ENCODE measurements at regions not wholly inside any gene's neighbourhood (a gene's known extent, or its start where the extent isn't known, plus 50 kb on each side); places are given as distances from the start of the nearest gene placed in this dataset.
A peak's percentile ranks its signal among the peaks of the same experiment; 100 is the strongest.
"Not testable (repeated sequence)": the region's sequence is repeated elsewhere in the genome, so short reads cannot be mapped to it uniquely, and the experiment has no call there.

- H3K9me3 ChIP-seq; DNase-seq; H3K36me3 ChIP-seq; ATAC-seq; intact Hi-C loops (cut with DNase I; ENCODE audit: low total_unique reads); H3K4me3 ChIP-seq; H3K27me3 ChIP-seq; in situ Hi-C loops (cut with MboI; ENCODE audit: low sequenced_read_pairs in 4 of 4); H3K4me1 ChIP-seq; H3K27ac ChIP-seq: not testable (repeated sequence)
Measured at GRCh38 chr6:57708061-57708460, 390.6 kb downstream of the PRIM2 start.

GRCh38 chr6:57722546-57722945, 405.1 kb downstream of the PRIM2 start:
- in situ Hi-C loops (cut with MboI; ENCODE audit: low sequenced_read_pairs in 4 of 4); intact Hi-C loops (cut with DNase I; ENCODE audit: low total_unique reads): not testable (repeated sequence)

GRCh38 chr6:57723815-57724401, 406.5 kb downstream of the PRIM2 start:
- intact Hi-C loops (cut with DNase I; ENCODE audit: low total_unique reads); ATAC-seq; H3K36me3 ChIP-seq; DNase-seq; H3K27me3 ChIP-seq; H3K27ac ChIP-seq; H3K4me1 ChIP-seq; in situ Hi-C loops (cut with MboI; ENCODE audit: low sequenced_read_pairs in 4 of 4); H3K9me3 ChIP-seq; H3K4me3 ChIP-seq: not testable (repeated sequence)

More at GRCh38 chr6:57722546-57722945, 405.1 kb downstream of the PRIM2 start:
- not testable (repeated sequence) for ATAC-seq, H3K9me3 ChIP-seq, DNase-seq, H3K36me3 ChIP-seq, H3K27ac ChIP-seq, H3K4me3 ChIP-seq, H3K27me3 ChIP-seq, H3K4me1 ChIP-seq

GRCh38 chr6:57729407-57729806, 412.0 kb downstream of the PRIM2 start:
- intact Hi-C loops (cut with DNase I; ENCODE audit: low total_unique reads); ATAC-seq; H3K36me3 ChIP-seq; H3K27me3 ChIP-seq; H3K4me3 ChIP-seq; in situ Hi-C loops (cut with MboI; ENCODE audit: low sequenced_read_pairs in 4 of 4); H3K27ac ChIP-seq; H3K9me3 ChIP-seq; DNase-seq; H3K4me1 ChIP-seq: not testable (repeated sequence)

GRCh38 chr6:57730726-57731125, 413.3 kb downstream of the PRIM2 start:
- H3K4me3 ChIP-seq; in situ Hi-C loops (cut with MboI; ENCODE audit: low sequenced_read_pairs in 4 of 4); H3K36me3 ChIP-seq; intact Hi-C loops (cut with DNase I; ENCODE audit: low total_unique reads); H3K27me3 ChIP-seq; DNase-seq; H3K9me3 ChIP-seq; H3K27ac ChIP-seq; H3K4me1 ChIP-seq; ATAC-seq: not testable (repeated sequence)

- H3K9me3 ChIP-seq; H3K27me3 ChIP-seq; in situ Hi-C loops (cut with MboI; ENCODE audit: low sequenced_read_pairs in 4 of 4); H3K4me3 ChIP-seq; ATAC-seq; DNase-seq; H3K27ac ChIP-seq; H3K4me1 ChIP-seq; H3K36me3 ChIP-seq; intact Hi-C loops (cut with DNase I; ENCODE audit: low total_unique reads): not testable (repeated sequence)
Measured at GRCh38 chr6:57747716-57748115, 430.3 kb downstream of the PRIM2 start.

GRCh38 chr6:57759850-57760249, 442.4 kb downstream of the PRIM2 start:
- in situ Hi-C loops (cut with MboI; ENCODE audit: low sequenced_read_pairs in 4 of 4); H3K4me1 ChIP-seq; H3K27me3 ChIP-seq; H3K36me3 ChIP-seq; H3K27ac ChIP-seq; intact Hi-C loops (cut with DNase I; ENCODE audit: low total_unique reads); DNase-seq; H3K9me3 ChIP-seq; H3K4me3 ChIP-seq; ATAC-seq: not testable (repeated sequence)

GRCh38 chr6:57792720-57793397, 475.4 kb downstream of the PRIM2 start:
- DNase-seq; H3K36me3 ChIP-seq; intact Hi-C loops (cut with DNase I; ENCODE audit: low total_unique reads); in situ Hi-C loops (cut with MboI; ENCODE audit: low sequenced_read_pairs in 4 of 4); H3K4me1 ChIP-seq; ATAC-seq; H3K4me3 ChIP-seq; H3K27ac ChIP-seq; H3K9me3 ChIP-seq: not testable (repeated sequence)
- peaks cover 9 to 17% (median 12%) of the 10 kb centered on the region in 3 donors for H3K27me3 ChIP-seq

- H3K4me3 ChIP-seq; DNase-seq; H3K9me3 ChIP-seq; intact Hi-C loops (cut with DNase I; ENCODE audit: low total_unique reads); H3K36me3 ChIP-seq; in situ Hi-C loops (cut with MboI; ENCODE audit: low sequenced_read_pairs in 4 of 4); ATAC-seq; H3K27ac ChIP-seq; H3K4me1 ChIP-seq: not testable (repeated sequence)
- peaks cover 9 to 17% (median 12%) of the 10 kb centered on the region in 3 donors for H3K27me3 ChIP-seq
Measured at GRCh38 chr6:57793398-57793762, 475.9 kb downstream of the PRIM2 start.

GRCh38 chr6:57799703-57800479, 482.5 kb downstream of the PRIM2 start:
- DNase-seq; H3K9me3 ChIP-seq; H3K4me1 ChIP-seq; intact Hi-C loops (cut with DNase I; ENCODE audit: low total_unique reads); H3K27ac ChIP-seq; ATAC-seq; H3K36me3 ChIP-seq; in situ Hi-C loops (cut with MboI; ENCODE audit: low sequenced_read_pairs in 4 of 4): not testable (repeated sequence)
- H3K4me3 ChIP-seq: peak overlapping the region in 3 of 4 donors; percentile 6 to 37 (median 9)
- H3K27me3 ChIP-seq: peaks cover 8 to 21% (median 19%) of the 10 kb centered on the region in 3 donors

GRCh38 chr6:57808581-57808980, 491.2 kb downstream of the PRIM2 start:
- H3K4me1 ChIP-seq; ATAC-seq; H3K27ac ChIP-seq; H3K4me3 ChIP-seq; DNase-seq; in situ Hi-C loops (cut with MboI; ENCODE audit: low sequenced_read_pairs in 4 of 4); H3K36me3 ChIP-seq; intact Hi-C loops (cut with DNase I; ENCODE audit: low total_unique reads); H3K9me3 ChIP-seq: not testable (repeated sequence)
- H3K27me3 ChIP-seq: peaks cover 8 to 27% (median 17%) of the 10 kb centered on the region in 3 donors

All from gastrocnemius medialis (tissue), 4 donors.